Coronary artery (tissue), 2 donors: ENCODE measurements at regions not wholly inside any gene's neighbourhood (a gene's known extent, or its start where the extent isn't known, plus 50 kb on each side); places are given as distances from the start of the nearest gene placed in this dataset.

Experiments
- DNase-seq: peaks from one replicate; pipeline ENCODE4 v3.0.0-alpha.2; 2017; ENCODE audit warnings: low spot score
- H3K27ac ChIP-seq, 2 donors: fragments of 200-600 bp; sonication (generic); one replicate each; pipeline ENCODE4 v1.5.1; 2016 to 2019
- H3K4me3 ChIP-seq: fragments of 200-600 bp; sonication (generic); 2 replicates; pipeline ENCODE4 v1.5.1; 2016; ENCODE audit warnings: mild to moderate bottlenecking, moderate library complexity
- CTCF ChIP-seq: fragments of 200-600 bp; sonication (generic); IDR thresholded peaks from one replicate; pipeline ENCODE4 v1.5.1; 2019; ENCODE audit warnings: antibody characterized with exemption

- Histone ChIP-seq H3K4me3 (no peak overlapping the region), H3K27ac (no peak overlapping the region)
- DNase-seq, result no peak
- no peak for TF ChIP-seq CTCF
Measured at GRCh38 chr2:187207126-187207525, 240.9 kb downstream of the CALCRL start.

- H3K27ac ChIP-seq, result no peak overlapping the region
- DNase-seq, result no peak
- no peak overlapping the region for H3K4me3 ChIP-seq
- TF ChIP-seq CTCF, result no peak
Measured at GRCh38 chr2:187206471-187206870, 241.6 kb downstream of the CALCRL start.

- TF ChIP-seq CTCF, result no peak
- DNase-seq, result no peak
- H3K27ac ChIP-seq, result no peak overlapping the region
- no peak overlapping the region for H3K4me3 ChIP-seq
Measured at GRCh38 chr2:187206071-187206470, 242.0 kb downstream of the CALCRL start.

GRCh38 chr2:187198136-187198535 lies 249.9 kb downstream of the CALCRL start:
- no peak overlapping the region for H3K4me3 ChIP-seq

GRCh38 chr2:187194049-187194448 lies 254.0 kb downstream of the CALCRL start:
- DNase-seq, result no peak
- Histone ChIP-seq H3K27ac (no peak overlapping the region), H3K4me3 (no peak overlapping the region)
- no peak for TF ChIP-seq CTCF

More at GRCh38 chr2:187198136-187198535, 249.9 kb downstream of the CALCRL start:
- DNase-seq, result no peak
- TF ChIP-seq CTCF, result no peak
- no peak overlapping the region for H3K27ac ChIP-seq

- H3K4me3 ChIP-seq, result no peak overlapping the region
- DNase-seq, result no peak
- no peak overlapping the region for H3K27ac ChIP-seq
- TF ChIP-seq CTCF, result no peak
Measured at GRCh38 chr2:187188783-187189631, 259.0 kb downstream of the CALCRL start.

- no peak for TF ChIP-seq CTCF
- DNase-seq, result no peak
- Histone ChIP-seq H3K27ac (no peak overlapping the region), H3K4me3 (no peak overlapping the region)
Measured at GRCh38 chr2:187187519-187187918, 260.5 kb downstream of the CALCRL start.
